ENCODE measurements at regions not wholly inside any gene's neighbourhood (a gene's known extent, or its start where the extent isn't known, plus 50 kb on each side); places are given as distances from the start of the nearest gene placed in this dataset.
A peak's percentile ranks its signal among the peaks of the same experiment; 100 is the strongest.
"Not testable (repeated sequence)": the region's sequence is repeated elsewhere in the genome, so short reads cannot be mapped to it uniquely, and the experiment has no call there.

GRCh38 chr1:149366402-149366801 lies 108.4 kb upstream of the NBPF19 start:
- DNase-seq = not testable (repeated sequence)

- not testable (repeated sequence) for DNase-seq
These were observed 107.3 kb upstream of the NBPF19 start for GRCh38 chr1:149367472-149368044.

- not testable (repeated sequence) for DNase-seq
These were observed 106.5 kb upstream of the NBPF19 start for GRCh38 chr1:149368337-149368736.

GRCh38 chr1:149369081-149369480 lies 105.8 kb upstream of the NBPF19 start:
- not testable (repeated sequence) for DNase-seq

- not testable (repeated sequence) for DNase-seq
These were observed 102.9 kb upstream of the NBPF19 start for GRCh38 chr1:149371955-149372354.

GRCh38 chr1:149378462-149378861 lies 96.4 kb upstream of the NBPF19 start:
- DNase-seq = peak; percentile 4

GRCh38 chr1:149390173-149390926 lies 84.5 kb upstream of the NBPF19 start:
- peak; percentile 62 for DNase-seq

- DNase-seq = not testable (repeated sequence)
These were observed 83.9 kb upstream of the NBPF19 start for GRCh38 chr1:149390931-149391330.

GRCh38 chr1:149395802-149396201 lies 79.0 kb upstream of the NBPF19 start:
- peak; percentile 3 for DNase-seq

GRCh38 chr1:149398527-149398926 lies 76.3 kb upstream of the NBPF19 start:
- DNase-seq = not testable (repeated sequence)

GRCh38 chr1:149408404-149408803 lies 66.4 kb upstream of the NBPF19 start:
- not testable (repeated sequence) for DNase-seq

GRCh38 chr1:149415373-149415772 lies 59.5 kb upstream of the NBPF19 start:
- DNase-seq = not testable (repeated sequence)

- not testable (repeated sequence) for DNase-seq
These were observed 56.1 kb upstream of the NBPF19 start for GRCh38 chr1:149418782-149419181.

GRCh38 chr1:149423122-149423521 lies 51.7 kb upstream of the NBPF19 start:
- not testable (repeated sequence) for DNase-seq

All from CD4-positive, alpha-beta T cell treated with Interleukin-17A for 4 hours (primary cell).